ENCODE measurements at regions not wholly inside any gene's neighbourhood (a gene's known extent, or its start where the extent isn't known, plus 50 kb on each side); places are given as distances from the start of the nearest gene placed in this dataset.

GRCh38 chr20:21022925-21023324, 83.2 kb downstream of the LINC00237 start:
- TF ChIP-seq CTCF (IDR thresholded peaks at IDR 0.05 in 8 of 11, conservative IDR thresholded peaks at IDR 0.05 in 3 of 11) (no peak), POLR2A (IDR thresholded peaks at IDR 0.05) (no peak), POLR2AphosphoS5 (IDR thresholded peaks at IDR 0.05) (no peak)

Measured in spleen (tissue), 7 donors.